NCI-H526 treated with DMSO at 0.1 percent for 48 hours (cell line): ENCODE measurements at regions not wholly inside any gene's neighbourhood (a gene's known extent, or its start where the extent isn't known, plus 50 kb on each side); places are given as distances from the start of the nearest gene placed in this dataset.
"Not testable (repeated sequence)": the region's sequence is repeated elsewhere in the genome, so short reads cannot be mapped to it uniquely, and the experiment has no call there.

Source experiments
- DNase-seq: peaks from one replicate; lab custom pipeline; 2025; lab: John Stamatoyannopoulos, UW

GRCh38 chr4:124046190-124046589 lies 649.6 kb downstream of the SPRY1 start:
- DNase-seq = no peak

GRCh38 chr4:124053872-124054538 lies 657.4 kb downstream of the SPRY1 start:
- DNase-seq = no peak

GRCh38 chr4:124055336-124055735 lies 657.2 kb downstream of the ANKRD50 start:
- DNase-seq = no peak

GRCh38 chr4:124055896-124056295 lies 656.6 kb downstream of the ANKRD50 start:
- no peak for DNase-seq

- DNase-seq = no peak
Observed at GRCh38 chr4:124060261-124060918, 652.1 kb downstream of the ANKRD50 start.

GRCh38 chr4:124061413-124061812 lies 651.1 kb downstream of the ANKRD50 start:
- DNase-seq = no peak

GRCh38 chr4:124065422-124065821 lies 647.1 kb downstream of the ANKRD50 start:
- DNase-seq = no peak

GRCh38 chr4:124065936-124066335 lies 646.6 kb downstream of the ANKRD50 start:
- no peak for DNase-seq

GRCh38 chr4:124066595-124066994 lies 645.9 kb downstream of the ANKRD50 start:
- DNase-seq = no peak

- DNase-seq = no peak
Observed at GRCh38 chr4:124067046-124067445, 645.5 kb downstream of the ANKRD50 start.

- no peak for DNase-seq
Observed at GRCh38 chr4:124070688-124071484, 641.6 kb downstream of the ANKRD50 start.

- not testable (repeated sequence) for DNase-seq
Observed at GRCh38 chr4:124075276-124075675, 637.3 kb downstream of the ANKRD50 start.

GRCh38 chr4:124079174-124079780 lies 633.3 kb downstream of the ANKRD50 start:
- no peak for DNase-seq

GRCh38 chr4:124083711-124084110 lies 628.8 kb downstream of the ANKRD50 start:
- DNase-seq = no peak

- DNase-seq = no peak
Observed at GRCh38 chr4:124085561-124086180, 626.9 kb downstream of the ANKRD50 start.

- DNase-seq = no peak
Observed at GRCh38 chr4:124090021-124090420, 622.5 kb downstream of the ANKRD50 start.

- DNase-seq = no peak
Observed at GRCh38 chr4:124092101-124092500, 620.4 kb downstream of the ANKRD50 start.

- DNase-seq = no peak
Observed at GRCh38 chr4:124092541-124092984, 620.0 kb downstream of the ANKRD50 start.

- DNase-seq = no peak
Observed at GRCh38 chr4:124095621-124096020, 616.9 kb downstream of the ANKRD50 start.

- DNase-seq = no peak
Observed at GRCh38 chr4:124096290-124096689, 616.2 kb downstream of the ANKRD50 start.

GRCh38 chr4:124097447-124097846 lies 615.1 kb downstream of the ANKRD50 start:
- DNase-seq = no peak

GRCh38 chr4:124104101-124104500 lies 608.4 kb downstream of the ANKRD50 start:
- no peak for DNase-seq
